HL-60 (cell line): ENCODE measurements at regions not wholly inside any gene's neighbourhood (a gene's known extent, or its start where the extent isn't known, plus 50 kb on each side); places are given as distances from the start of the nearest gene placed in this dataset.

Source experiments
- DNase-seq, 2 experiments: peaks; one replicate each; pipeline ENCODE4 v3.0.0-alpha.2; 2010 to 2020; ENCODE audit warnings: low read depth in 1 of 2, low spot score in 1 of 2
- H3K27ac ChIP-seq: fragments of 250-450 bp; sonication (Bioruptor Pico); replicated peaks from 2 replicates; pipeline ENCODE4 v1.5.1; 2020; ENCODE audit warnings: mild to moderate bottlenecking, moderate library complexity
- H3K27me3 ChIP-seq: fragments of 250-450 bp; sonication (Bioruptor Pico); 2 replicates; pipeline ENCODE4 v1.5.1; 2021; ENCODE audit warnings: mild to moderate bottlenecking, moderate library complexity; ENCODE audit not compliant: insufficient read depth, poor library complexity, severe bottlenecking
- H3K4me3 ChIP-seq: replicated peaks from 2 replicates; pipeline ENCODE4 v1.5.1; 2011; ENCODE audit warnings: mild to moderate bottlenecking, control low read depth, low read length; ENCODE audit not compliant: insufficient read depth
- CTCF ChIP-seq: IDR thresholded peaks from one replicate; pipeline ENCODE4 v1.5.1; 2011; ENCODE audit warnings: low read length, control low read depth, inconsistent platforms; ENCODE audit not compliant: insufficient read depth
- GABPA ChIP-seq: IDR thresholded peaks from 2 replicates; pipeline ENCODE4 v1.6.1; 2012; ENCODE audit warnings: low read depth
- POLR2AphosphoS5 ChIP-seq: IDR thresholded peaks from 2 replicates; pipeline ENCODE4 v1.6.1; 2012; ENCODE audit warnings: low read depth
- REST ChIP-seq: IDR thresholded peaks from 2 replicates; pipeline ENCODE4 v1.6.1; 2012; ENCODE audit warnings: low read depth; ENCODE audit not compliant: insufficient replicate concordance
- SPI1 ChIP-seq: IDR thresholded peaks from 2 replicates; pipeline ENCODE4 v1.6.1; 2012; ENCODE audit warnings: low read depth, mild to moderate bottlenecking, borderline replicate concordance

- no peak for DNase-seq
- Histone ChIP-seq H3K27me3 (no peaks in the 10 kb centered on the region), H3K4me3 (no peak overlapping the region), H3K27ac (no peak overlapping the region)
- TF ChIP-seq POLR2AphosphoS5 (no peak), GABPA (no peak)
These were observed 216.0 kb upstream of the PUM3 start for GRCh38 chr9:3059781-3060468.

- Histone ChIP-seq H3K4me3 (no peak overlapping the region), H3K27me3 (no peaks in the 10 kb centered on the region), H3K27ac (no peak overlapping the region)
- no peak for TF ChIP-seq REST
- no peak for DNase-seq
These were observed 214.5 kb upstream of the PUM3 start for GRCh38 chr9:3058409-3058808.

- TF ChIP-seq POLR2AphosphoS5 (no peak), REST (no peak), CTCF (no peak), SPI1 (no peak), GABPA (no peak)
- no peak overlapping the region for H3K27ac ChIP-seq
- no peak overlapping the region for H3K4me3 ChIP-seq
- no peaks in the 10 kb centered on the region for H3K27me3 ChIP-seq
- DNase-seq = no peak
These were observed 210.2 kb upstream of the PUM3 start for GRCh38 chr9:3054017-3054586.

GRCh38 chr9:3049636-3050035 is 205.7 kb upstream of the PUM3 start:
- TF ChIP-seq GABPA (no peak), CTCF (no peak), REST (no peak)
- Histone ChIP-seq H3K27ac (no peak overlapping the region), H3K4me3 (no peak overlapping the region), H3K27me3 (no peaks in the 10 kb centered on the region)
- DNase-seq = no peak
